Hematopoietic multipotent progenitor cell treated with erythropoietin and hydrocortisone succinate and interleukin-3 and kit ligand, for 4 days (in vitro differentiated cells): ENCODE measurements at regions not wholly inside any gene's neighbourhood (a gene's known extent, or its start where the extent isn't known, plus 50 kb on each side); places are given as distances from the start of the nearest gene placed in this dataset.

Experiments
- DNase-seq: peaks from one replicate; pipeline ENCODE4 v3.0.0-alpha.2; 2015

- DNase-seq: no peak
Observed at GRCh38 chr13:74084375-74084935, 49.7 kb downstream of the KLF12 start.

- no peak for DNase-seq
Observed at GRCh38 chr13:74082741-74083160, 51.5 kb downstream of the KLF12 start.

GRCh38 chr13:74080762-74081161 lies 53.4 kb downstream of the KLF12 start:
- no peak for DNase-seq

- no peak for DNase-seq
Observed at GRCh38 chr13:74077792-74078191, 56.4 kb downstream of the KLF12 start.

- no peak for DNase-seq
Observed at GRCh38 chr13:74077375-74077774, 56.8 kb downstream of the KLF12 start.

- no peak for DNase-seq
Observed at GRCh38 chr13:74074723-74075122, 59.5 kb downstream of the KLF12 start.

GRCh38 chr13:74073274-74073673 lies 60.9 kb downstream of the KLF12 start:
- no peak for DNase-seq

GRCh38 chr13:74070513-74070912 lies 63.7 kb downstream of the KLF12 start:
- DNase-seq: no peak

- DNase-seq: no peak
Observed at GRCh38 chr13:74070065-74070464, 64.1 kb downstream of the KLF12 start.

GRCh38 chr13:74068471-74068870 lies 65.7 kb downstream of the KLF12 start:
- DNase-seq: no peak

- no peak for DNase-seq
Observed at GRCh38 chr13:74067818-74068217, 66.4 kb downstream of the KLF12 start.

- DNase-seq: no peak
Observed at GRCh38 chr13:74066937-74067336, 67.3 kb downstream of the KLF12 start.

GRCh38 chr13:74064805-74065312 lies 69.3 kb downstream of the KLF12 start:
- DNase-seq: no peak

GRCh38 chr13:74063533-74064100 lies 70.6 kb downstream of the KLF12 start:
- DNase-seq: no peak

- no peak for DNase-seq
Observed at GRCh38 chr13:74062933-74063332, 71.3 kb downstream of the KLF12 start.

- DNase-seq: peak; percentile 28
Observed at GRCh38 chr13:74061926-74062595, 72.1 kb downstream of the KLF12 start.

- no peak for DNase-seq
Observed at GRCh38 chr13:74056801-74057542, 77.2 kb downstream of the KLF12 start.

- DNase-seq: no peak
Observed at GRCh38 chr13:74052402-74052928, 81.7 kb downstream of the KLF12 start.

GRCh38 chr13:74048756-74049155 lies 85.4 kb downstream of the KLF12 start:
- DNase-seq: no peak

- no peak for DNase-seq
Observed at GRCh38 chr13:74047931-74048600, 86.1 kb downstream of the KLF12 start.

GRCh38 chr13:74046431-74046830 lies 87.8 kb downstream of the KLF12 start:
- DNase-seq: no peak

GRCh38 chr13:74045583-74045982 lies 88.6 kb downstream of the KLF12 start:
- DNase-seq: no peak

GRCh38 chr13:74043237-74043636 lies 91.0 kb downstream of the KLF12 start:
- no peak for DNase-seq
